ENCODE measurements at regions not wholly inside any gene's neighbourhood (a gene's known extent, or its start where the extent isn't known, plus 50 kb on each side); places are given as distances from the start of the nearest gene placed in this dataset.

DNA sequence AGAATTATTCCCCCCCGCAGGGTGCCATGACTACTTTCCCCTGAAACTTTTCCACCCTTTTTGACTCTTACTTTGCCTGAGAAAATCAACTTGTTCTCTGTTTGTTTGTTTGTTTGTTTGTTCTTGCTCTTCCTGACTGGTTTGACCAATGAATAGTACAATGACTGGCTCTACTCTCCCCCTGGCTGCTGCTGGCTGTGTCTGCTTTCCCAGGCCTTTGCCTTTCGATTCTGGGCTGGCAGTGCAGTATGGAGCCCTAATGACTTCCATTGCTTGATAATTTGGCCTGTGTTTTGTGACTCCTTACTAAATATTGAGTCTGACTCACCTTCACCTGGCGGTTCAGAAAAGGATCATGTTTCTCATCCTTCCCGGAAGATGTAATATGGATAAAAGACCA lies 241.1 kb downstream of the TMEM182 start:
- intact Hi-C loops (cut with DNase I; ENCODE audit: low total_unique reads) = no loop called here
- Histone ChIP-seq H3K4me1 (no peaks in the 10 kb centered on the region), H3K36me3 (ENCODE audit: low read depth, missing control alignments) (no peaks in the 10 kb centered on the region), H3K27me3 (no peaks in the 10 kb centered on the region), H3K9me3 (no peaks in the 10 kb centered on the region), H3K27ac (no peak overlapping the region), H3K4me3 (no peak overlapping the region)
- DNase-seq = no peak
- TF ChIP-seq POLR2A (IDR thresholded peaks at IDR 0.05) = no peak
- TF ChIP-seq, protein P1, sequence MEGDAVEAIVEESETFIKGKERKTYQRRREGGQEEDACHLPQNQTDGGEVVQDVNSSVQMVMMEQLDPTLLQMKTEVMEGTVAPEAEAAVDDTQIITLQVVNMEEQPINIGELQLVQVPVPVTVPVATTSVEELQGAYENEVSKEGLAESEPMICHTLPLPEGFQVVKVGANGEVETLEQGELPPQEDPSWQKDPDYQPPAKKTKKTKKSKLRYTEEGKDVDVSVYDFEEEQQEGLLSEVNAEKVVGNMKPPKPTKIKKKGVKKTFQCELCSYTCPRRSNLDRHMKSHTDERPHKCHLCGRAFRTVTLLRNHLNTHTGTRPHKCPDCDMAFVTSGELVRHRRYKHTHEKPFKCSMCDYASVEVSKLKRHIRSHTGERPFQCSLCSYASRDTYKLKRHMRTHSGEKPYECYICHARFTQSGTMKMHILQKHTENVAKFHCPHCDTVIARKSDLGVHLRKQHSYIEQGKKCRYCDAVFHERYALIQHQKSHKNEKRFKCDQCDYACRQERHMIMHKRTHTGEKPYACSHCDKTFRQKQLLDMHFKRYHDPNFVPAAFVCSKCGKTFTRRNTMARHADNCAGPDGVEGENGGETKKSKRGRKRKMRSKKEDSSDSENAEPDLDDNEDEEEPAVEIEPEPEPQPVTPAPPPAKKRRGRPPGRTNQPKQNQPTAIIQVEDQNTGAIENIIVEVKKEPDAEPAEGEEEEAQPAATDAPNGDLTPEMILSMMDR (IDR thresholded peaks at IDR 0.05) = no peak
- WGBS, 2 donors = 80 to 81% methylated on average over 4 of the region's 4 CpGs

DNA sequence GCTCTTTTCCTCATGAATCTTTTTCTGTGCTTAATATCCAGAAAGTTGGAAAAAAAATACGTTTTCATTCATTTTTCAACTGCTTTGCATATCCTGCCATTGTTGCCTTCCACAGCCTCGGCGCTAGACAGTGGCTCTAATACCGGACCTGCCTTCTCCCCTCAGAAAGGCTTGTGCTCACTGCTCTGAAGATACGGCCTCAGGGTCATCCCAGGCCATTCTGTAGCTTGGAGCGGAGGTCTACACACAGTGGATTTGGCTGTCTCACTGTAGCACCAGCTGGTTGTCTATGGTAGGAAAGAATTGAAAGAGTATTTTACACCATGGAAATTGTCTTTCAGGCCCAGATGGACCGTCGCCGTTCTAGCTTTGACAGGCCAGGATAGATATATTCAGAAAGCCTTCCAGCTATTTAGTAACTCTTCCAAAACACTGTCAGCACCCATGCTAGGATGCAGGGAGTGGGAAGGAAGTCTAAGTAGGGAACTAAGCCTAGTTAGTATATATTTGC lies 242.0 kb downstream of the TMEM182 start:
- H3K4me1 ChIP-seq = no peaks in the 10 kb centered on the region
- no peak overlapping the region for H3K4me3 ChIP-seq
- DNase-seq = no peak
- no peak overlapping the region for H3K27ac ChIP-seq
- no peak for TF ChIP-seq POLR2A (IDR thresholded peaks at IDR 0.05)
- TF ChIP-seq, protein P1 (IDR thresholded peaks at IDR 0.05) = no peak
- intact Hi-C loops (cut with DNase I; ENCODE audit: low total_unique reads) = no loop called here
- H3K9me3 ChIP-seq = no peaks in the 10 kb centered on the region
- 78 to 85% methylated on average over 9 of the region's 9 CpGs for WGBS, 2 donors
- no peaks in the 10 kb centered on the region for H3K36me3 ChIP-seq (ENCODE audit: low read depth, missing control alignments)
- no peaks in the 10 kb centered on the region for H3K27me3 ChIP-seq

DNA sequence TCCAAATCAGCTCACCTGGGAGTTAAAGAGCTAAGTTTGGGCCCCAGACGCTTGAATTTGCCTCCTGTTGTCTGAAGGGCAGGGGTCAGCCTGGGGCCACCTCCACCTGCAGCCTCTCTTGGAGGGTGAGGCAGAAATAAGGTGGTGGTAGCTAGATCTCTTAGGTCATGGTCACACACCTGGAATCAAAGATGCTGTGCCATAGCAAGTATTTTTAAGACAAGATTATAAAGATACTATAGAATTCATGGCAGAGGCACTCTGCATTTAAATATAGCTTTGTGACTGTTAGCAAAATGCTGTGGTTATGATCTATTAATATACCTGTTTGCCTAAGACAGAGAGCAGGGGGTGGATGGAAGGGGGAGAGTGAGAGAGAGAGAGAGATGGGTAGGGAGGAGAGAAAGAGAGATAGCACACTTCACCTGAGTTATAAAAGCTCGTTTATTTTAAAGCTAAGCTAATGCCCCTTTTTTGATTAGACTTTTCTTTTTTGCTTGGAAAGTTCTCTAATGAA lies 242.7 kb downstream of the TMEM182 start:
- Histone ChIP-seq H3K27ac (no peak overlapping the region), H3K27me3 (no peaks in the 10 kb centered on the region), H3K9me3 (no peaks in the 10 kb centered on the region), H3K4me3 (no peak overlapping the region), H3K36me3 (ENCODE audit: low read depth, missing control alignments) (no peaks in the 10 kb centered on the region), H3K4me1 (no peaks in the 10 kb centered on the region)
- no peak for TF ChIP-seq POLR2A (IDR thresholded peaks at IDR 0.05)
- TF ChIP-seq, protein P1 (IDR thresholded peaks at IDR 0.05) = no peak
- 56 to 57% methylated on average over 2 of the region's 2 CpGs for WGBS, 2 donors
- intact Hi-C loops (cut with DNase I; ENCODE audit: low total_unique reads) = no loop called here
- DNase-seq = no peak

DNA sequence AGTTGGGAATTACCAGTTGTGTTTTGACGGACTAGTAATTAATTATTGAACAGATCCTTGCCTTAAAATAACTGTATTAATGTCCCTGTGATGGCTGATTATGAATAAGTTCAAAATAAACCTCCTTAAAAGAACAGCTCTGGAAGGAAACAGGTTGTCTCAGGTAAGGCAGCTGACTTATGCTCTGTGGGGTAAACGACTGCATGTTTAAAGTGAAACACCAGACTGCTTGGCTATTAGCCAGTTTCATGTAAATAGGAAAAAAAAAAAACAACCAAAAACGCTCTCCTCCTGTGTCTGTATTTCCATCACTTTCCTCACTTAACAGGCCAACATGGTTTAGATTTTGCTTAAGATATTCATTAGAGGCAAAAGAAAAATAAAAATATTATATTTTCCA lies 243.6 kb downstream of the TMEM182 start:
- Histone ChIP-seq H3K4me1 (no peaks in the 10 kb centered on the region), H3K4me3 (no peak overlapping the region), H3K27ac (no peak overlapping the region), H3K27me3 (no peaks in the 10 kb centered on the region), H3K9me3 (no peaks in the 10 kb centered on the region), H3K36me3 (ENCODE audit: low read depth, missing control alignments) (no peaks in the 10 kb centered on the region)
- TF ChIP-seq, protein P1 (IDR thresholded peaks at IDR 0.05) = no peak
- no peak for TF ChIP-seq POLR2A (IDR thresholded peaks at IDR 0.05)
- no peak for DNase-seq
- intact Hi-C loops (cut with DNase I; ENCODE audit: low total_unique reads) = no loop called here
- 72 to 74% methylated on average over 3 of the region's 3 CpGs for WGBS, 2 donors

DNA sequence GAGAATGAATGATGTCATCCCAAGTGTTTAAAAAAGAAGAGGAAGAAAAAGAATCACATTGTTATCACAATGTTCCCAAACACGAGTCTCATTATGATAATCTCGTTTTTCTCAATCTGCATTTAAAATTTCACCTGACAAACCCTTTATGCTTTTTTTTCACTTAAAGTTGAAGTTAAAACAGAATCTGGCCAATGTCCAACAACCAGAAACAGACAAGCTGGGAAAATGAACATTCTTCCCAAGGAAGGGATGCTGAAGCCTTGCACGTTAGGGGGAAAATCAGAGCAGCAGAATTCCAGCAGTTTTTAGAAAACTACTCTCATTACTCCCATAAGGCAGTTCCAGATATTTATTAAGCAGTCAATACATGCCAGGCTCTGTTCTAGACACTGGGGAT lies 245.3 kb downstream of the TMEM182 start:
- 32 to 51% methylated on average over 3 of the region's 3 CpGs for WGBS, 2 donors
- Histone ChIP-seq H3K4me3 (no peak overlapping the region), H3K9me3 (no peaks in the 10 kb centered on the region), H3K36me3 (ENCODE audit: low read depth, missing control alignments) (no peaks in the 10 kb centered on the region), H3K27ac (no peak overlapping the region), H3K4me1 (no peaks in the 10 kb centered on the region), H3K27me3 (no peaks in the 10 kb centered on the region)
- TF ChIP-seq POLR2A (IDR thresholded peaks at IDR 0.05) = no peak
- TF ChIP-seq, protein P1 (IDR thresholded peaks at IDR 0.05) = no peak
- intact Hi-C loops (cut with DNase I; ENCODE audit: low total_unique reads) = no loop called here
- no peak for DNase-seq
